K562 (cell line): ENCODE measurements at regions not wholly inside any gene's neighbourhood (a gene's known extent, or its start where the extent isn't known, plus 50 kb on each side); places are given as distances from the start of the nearest gene placed in this dataset.
"Not testable (repeated sequence)": the region's sequence is repeated elsewhere in the genome, so short reads cannot be mapped to it uniquely, and the experiment has no call there.

Experiments used
- ATAC-seq: fragments of 200-7000 bp; cut with Tn5 transposase; 3 replicates; pipeline ENCODE4 v1.9.1; 2020; ENCODE audit warnings: moderate library complexity
- BruUV-seq: library from RNA; stranded (reverse); fragments of 400-500 nt; replicated peaks from 2 replicates; lab custom pipeline; 2021; lab: Mats Ljungman, UMichigan
- CTCF ChIA-PET: fragments of 300-600 bp; formaldehyde crosslinking; extraction: SDS; loops from one replicate; lab custom pipeline; 2021; ENCODE audit warnings: low intra/inter-chr PET ratio; lab: Yijun Ruan, JAX
- POLR2A ChIA-PET: fragments of 300-600, 350-650 bp; sonication (Branson Sonifier 250); formaldehyde crosslinking; extraction: SDS; loops from one replicate; lab custom pipeline; 2021; ENCODE audit warnings: antibody characterized with exemption, inconsistent platforms; lab: Yijun Ruan, JAX
- DNase-seq, 4 experiments: peaks; one replicate each; pipeline versions ENCODE4 v3.0.0 to v3.0.0-alpha.2; 2011 to 2018; ENCODE audit warnings: low spot score in 3 of 4, mixed read lengths in 3 of 4; ENCODE audit errors: extremely low read depth in 1 of 4
- FAIRE-seq: peaks from 2 replicates; lab custom pipeline; 2011; peaks lifted over from hg19 to GRCh38; lab: Jason Lieb, UNC
- H2AFZ ChIP-seq: 2 replicates; pipeline ENCODE4 v1.6.0; 2011; ENCODE audit warnings: low read depth, low read length, control low read depth, inconsistent platforms
- H3K27ac ChIP-seq: fragments of 200-600 bp; 3 replicates; pipeline ENCODE4 v1.8.0; 2011; ENCODE audit warnings: low read depth, mild to moderate bottlenecking, control low read depth, inconsistent platforms, low read length, moderate library complexity, mixed read lengths; ENCODE audit errors: extremely low read depth
- H3K27me3 ChIP-seq, 2 experiments: fragments of 300-600 bp in 1 of 2; 2 replicates in 1 of 2; 3 replicates in 1 of 2; pipeline versions ENCODE4 v1.6.0 to v1.8.0; 2011; ENCODE audit warnings: inconsistent platforms in 2 of 2, low read length in 2 of 2, mild to moderate bottlenecking in 1 of 2, mixed read lengths in 1 of 2, moderate library complexity in 1 of 2; ENCODE audit not compliant: control insufficient read depth in 2 of 2, insufficient read depth in 2 of 2
- H3K36me3 ChIP-seq: fragments of 300-600 bp; 3 replicates; pipeline ENCODE4 v1.8.0; 2011; ENCODE audit warnings: mild to moderate bottlenecking, low read length, inconsistent platforms; ENCODE audit not compliant: control insufficient read depth, insufficient read depth
- H3K4me1 ChIP-seq, 2 experiments: fragments of 200-600 bp in 1 of 2; replicated peaks in 1 of 2; 2 replicates in 1 of 2; 3 replicates in 1 of 2; pipeline versions ENCODE4 v1.5.1 to v1.8.0; 2011; ENCODE audit warnings: inconsistent platforms in 2 of 2, low read length in 2 of 2, mild to moderate bottlenecking in 1 of 2, mixed read lengths in 1 of 2, moderate library complexity in 1 of 2; ENCODE audit not compliant: control insufficient read depth in 2 of 2, insufficient read depth in 2 of 2
- H3K4me2 ChIP-seq: 2 replicates; pipeline ENCODE4 v1.6.1; 2011; ENCODE audit warnings: low read length, control low read depth, inconsistent platforms, mixed read lengths; ENCODE audit not compliant: insufficient read depth
- H3K4me3 ChIP-seq: fragments of 200-600 bp; sonication (generic), shearing (Covaris generic); 2 replicates; pipeline ENCODE4 v1.5.1; 2016; ENCODE audit warnings: control low read depth, inconsistent platforms
- H3K79me2 ChIP-seq: fragments of 200-600 bp; 3 replicates; pipeline ENCODE4 v1.8.0; 2011; ENCODE audit warnings: low read length, inconsistent platforms; ENCODE audit not compliant: control insufficient read depth, insufficient read depth
- H3K9ac ChIP-seq, 2 experiments: 2 replicates each; pipeline versions ENCODE4 v1.6.0 to v1.6.1; 2011; ENCODE audit warnings: low read depth in 2 of 2, low read length in 2 of 2, control low read depth in 1 of 2, inconsistent platforms in 1 of 2, mild to moderate bottlenecking in 1 of 2, mixed read lengths in 1 of 2; ENCODE audit not compliant: insufficient read depth in 1 of 2
- H3K9me1 ChIP-seq: one replicate; pipeline ENCODE4 v1.6.0; 2011; ENCODE audit warnings: inconsistent platforms, mild to moderate bottlenecking, low read length, moderate library complexity; ENCODE audit not compliant: control insufficient read depth, insufficient read depth
- H3K9me3 ChIP-seq: replicated peaks from 2 replicates; pipeline ENCODE4 v1.5.1; 2011; ENCODE audit warnings: low read depth, low read length, inconsistent platforms; ENCODE audit not compliant: control insufficient read depth, insufficient read depth
- H4K20me1 ChIP-seq: replicated peaks from 2 replicates; pipeline ENCODE4 v1.6.1; 2011; ENCODE audit warnings: low read length, inconsistent platforms, mixed read lengths; ENCODE audit not compliant: control insufficient read depth, insufficient read depth
- WGBS: fragments of 100-300 bp; shearing (Covaris generic); methylation state at CpG from one replicate; pipeline ENCODE4 v1.1.6; 2016; ENCODE audit warnings: low coverage, mixed read lengths; ENCODE audit not compliant: insufficient coverage; ENCODE audit errors: missing lambda C conversion rate; 5-methylcytosine and 5-hydroxymethylcytosine counted together
- in situ Hi-C: fragments of 300-500 bp; cut with MboI; formaldehyde crosslinking; loops from 4 replicates; pipeline ENCODE4 v1.15.0; 2018; ENCODE audit warnings: inconsistent platforms, mixed read lengths
- intact Hi-C: fragments of 100-400 bp; cut with micrococcal nuclease; formaldehyde crosslinking; loops from 2 replicates; pipeline ENCODE4 v1.14.2; 2022

DNA sequence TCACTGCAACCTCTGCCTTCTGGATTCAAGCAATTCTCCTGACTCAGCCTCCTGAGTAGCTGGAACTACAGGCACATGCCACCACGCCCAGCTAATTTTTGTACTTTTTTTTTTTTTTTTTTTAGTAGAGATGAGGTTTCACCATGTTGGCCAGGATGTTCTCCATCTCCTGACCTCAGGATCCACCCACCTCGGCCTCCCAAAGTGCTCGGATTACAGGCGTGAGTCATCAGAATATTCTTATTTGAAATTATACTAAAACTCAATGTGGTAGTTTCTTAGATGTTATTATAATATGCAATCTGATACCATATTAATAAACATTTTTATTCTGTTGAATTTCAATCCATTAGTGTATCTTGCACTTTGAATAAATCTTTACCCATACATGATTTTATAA, 322.2 kb downstream of the FLRT2 start:
- in situ Hi-C loops, ATAC-seq, H3K4me1 ChIP-seq, POLR2A ChIA-PET, H3K79me2 ChIP-seq, H2AFZ ChIP-seq, BruUV-seq, H4K20me1 ChIP-seq, FAIRE-seq, H3K4me3 ChIP-seq, H3K4me2 ChIP-seq, H3K27me3 ChIP-seq, H3K9me3 ChIP-seq, H3K27ac ChIP-seq, H3K9me1 ChIP-seq, H3K9ac ChIP-seq, DNase-seq, H3K36me3 ChIP-seq, intact Hi-C loops, CTCF ChIA-PET: not testable (repeated sequence)
- WGBS, result 0% methylated on average over 2 of the region's 4 CpGs

DNA sequence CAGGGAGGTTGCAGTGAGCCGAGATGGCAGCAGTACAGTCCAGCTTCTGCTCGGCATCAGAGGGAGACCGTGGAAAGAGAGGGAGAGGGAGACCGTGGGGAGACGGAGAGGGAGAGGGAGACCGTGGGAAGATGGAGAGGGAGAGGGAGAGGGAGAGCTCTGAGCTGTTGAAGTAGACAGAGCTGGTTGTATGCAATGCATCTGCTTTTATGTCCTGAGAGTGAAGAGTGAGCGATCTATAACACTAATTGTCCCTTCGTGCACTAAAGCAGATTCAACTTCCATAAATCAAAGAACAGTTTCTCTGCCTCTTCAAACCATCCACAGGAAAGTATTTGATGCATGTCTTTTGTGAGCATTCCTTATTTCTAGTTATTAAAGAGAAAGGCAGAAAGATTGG, 300.6 kb downstream of the FLRT2 start:
- H4K20me1 ChIP-seq, H2AFZ ChIP-seq, H3K36me3 ChIP-seq, H3K27ac ChIP-seq, H3K4me2 ChIP-seq, FAIRE-seq, in situ Hi-C loops, DNase-seq, H3K79me2 ChIP-seq, CTCF ChIA-PET, H3K4me3 ChIP-seq, H3K9me1 ChIP-seq, H3K9ac ChIP-seq, H3K27me3 ChIP-seq, ATAC-seq, intact Hi-C loops, BruUV-seq, H3K4me1 ChIP-seq, POLR2A ChIA-PET, H3K9me3 ChIP-seq: not testable (repeated sequence)
- WGBS, result 0% methylated on average over 2 of the region's 8 CpGs

DNA sequence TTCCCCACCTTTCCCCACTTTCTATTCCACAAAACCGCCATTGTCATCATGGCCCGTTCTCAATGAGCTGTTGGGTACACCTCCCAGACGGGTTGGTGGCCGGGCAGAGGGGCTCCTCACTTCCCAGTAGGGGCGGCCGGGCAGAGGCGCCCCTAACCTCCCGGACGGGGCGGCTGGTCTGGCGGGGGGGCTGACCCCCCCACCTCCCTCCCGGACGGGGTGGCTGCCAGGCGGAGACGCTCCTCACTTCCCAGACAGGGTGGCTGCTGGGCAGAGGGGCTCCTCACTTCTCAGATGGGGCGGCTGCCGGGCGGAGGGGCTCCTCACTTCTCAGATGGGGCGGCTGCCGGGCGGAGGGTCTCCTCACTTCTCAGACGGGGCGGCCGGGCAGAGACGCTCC, 299.7 kb downstream of the FLRT2 start:
- CTCF ChIA-PET, DNase-seq, H3K27me3 ChIP-seq, H3K27ac ChIP-seq, H3K9me1 ChIP-seq, H3K9ac ChIP-seq, H3K36me3 ChIP-seq, H3K79me2 ChIP-seq, in situ Hi-C loops, H4K20me1 ChIP-seq, intact Hi-C loops, H3K4me3 ChIP-seq, POLR2A ChIA-PET, H2AFZ ChIP-seq, ATAC-seq, H3K4me1 ChIP-seq, BruUV-seq, H3K4me2 ChIP-seq, FAIRE-seq, H3K9me3 ChIP-seq: not testable (repeated sequence)
- no CpG with 5 or more reads among the region's 25 CpGs for WGBS
